AG09309 (cell line): ENCODE measurements at regions not wholly inside any gene's neighbourhood (a gene's known extent, or its start where the extent isn't known, plus 50 kb on each side); places are given as distances from the start of the nearest gene placed in this dataset.

Experiments
- DNase-seq: peaks from one replicate; pipeline ENCODE4 v3.0.0-alpha.2; 2010; ENCODE audit warnings: low read depth
- H3K4me3 ChIP-seq: 2 replicates; pipeline ENCODE4 v1.5.1; 2011; ENCODE audit warnings: mild to moderate bottlenecking, low read depth, low read length, moderate library complexity; ENCODE audit not compliant: control insufficient read depth
- CTCF ChIP-seq: IDR thresholded peaks from 2 replicates; pipeline ENCODE4 v1.5.1; 2011; ENCODE audit warnings: mild to moderate bottlenecking, low read depth, low read length, inconsistent platforms; ENCODE audit not compliant: insufficient read depth, control insufficient read depth; ENCODE audit errors: missing control alignments

- TF ChIP-seq CTCF, result no peak
- DNase-seq, result no peak
- no peak overlapping the region for H3K4me3 ChIP-seq
Observed at GRCh38 chr2:2764739-2765138, 433.7 kb upstream of the MYT1L start.

- no peak for TF ChIP-seq CTCF
- H3K4me3 ChIP-seq, result no peak overlapping the region
- no peak for DNase-seq
Observed at GRCh38 chr2:2764001-2764355, 432.9 kb upstream of the MYT1L start.

- no peak for DNase-seq
- no peak for TF ChIP-seq CTCF
- H3K4me3 ChIP-seq, result no peak overlapping the region
Observed at GRCh38 chr2:2763351-2764000, 432.4 kb upstream of the MYT1L start.

GRCh38 chr2:2762913-2763312, 431.8 kb upstream of the MYT1L start:
- TF ChIP-seq CTCF, result no peak
- no peak overlapping the region for H3K4me3 ChIP-seq
- DNase-seq, result no peak

GRCh38 chr2:2762166-2762908, 431.3 kb upstream of the MYT1L start:
- no peak overlapping the region for H3K4me3 ChIP-seq
- DNase-seq, result no peak
- no peak for TF ChIP-seq CTCF

- no peak for DNase-seq
- TF ChIP-seq CTCF, result no peak
- no peak overlapping the region for H3K4me3 ChIP-seq
Observed at GRCh38 chr2:2758793-2759367, 427.8 kb upstream of the MYT1L start.
